ENCODE measurements at regions not wholly inside any gene's neighbourhood (a gene's known extent, or its start where the extent isn't known, plus 50 kb on each side); places are given as distances from the start of the nearest gene placed in this dataset.
"Not testable (repeated sequence)": the region's sequence is repeated elsewhere in the genome, so short reads cannot be mapped to it uniquely, and the experiment has no call there.

- TF ChIP-seq, protein P1, sequence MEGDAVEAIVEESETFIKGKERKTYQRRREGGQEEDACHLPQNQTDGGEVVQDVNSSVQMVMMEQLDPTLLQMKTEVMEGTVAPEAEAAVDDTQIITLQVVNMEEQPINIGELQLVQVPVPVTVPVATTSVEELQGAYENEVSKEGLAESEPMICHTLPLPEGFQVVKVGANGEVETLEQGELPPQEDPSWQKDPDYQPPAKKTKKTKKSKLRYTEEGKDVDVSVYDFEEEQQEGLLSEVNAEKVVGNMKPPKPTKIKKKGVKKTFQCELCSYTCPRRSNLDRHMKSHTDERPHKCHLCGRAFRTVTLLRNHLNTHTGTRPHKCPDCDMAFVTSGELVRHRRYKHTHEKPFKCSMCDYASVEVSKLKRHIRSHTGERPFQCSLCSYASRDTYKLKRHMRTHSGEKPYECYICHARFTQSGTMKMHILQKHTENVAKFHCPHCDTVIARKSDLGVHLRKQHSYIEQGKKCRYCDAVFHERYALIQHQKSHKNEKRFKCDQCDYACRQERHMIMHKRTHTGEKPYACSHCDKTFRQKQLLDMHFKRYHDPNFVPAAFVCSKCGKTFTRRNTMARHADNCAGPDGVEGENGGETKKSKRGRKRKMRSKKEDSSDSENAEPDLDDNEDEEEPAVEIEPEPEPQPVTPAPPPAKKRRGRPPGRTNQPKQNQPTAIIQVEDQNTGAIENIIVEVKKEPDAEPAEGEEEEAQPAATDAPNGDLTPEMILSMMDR (IDR thresholded peaks at IDR 0.05; ENCODE audit: borderline replicate concordance, insufficient read depth, low read depth, low read length): no peak
- H3K4me3 ChIP-seq (ENCODE audit: low read depth, low read length): no peak overlapping the region
Observed at GRCh38 chr12:105676694-105677093, 346.2 kb downstream of the C12orf75 start.

DNA sequence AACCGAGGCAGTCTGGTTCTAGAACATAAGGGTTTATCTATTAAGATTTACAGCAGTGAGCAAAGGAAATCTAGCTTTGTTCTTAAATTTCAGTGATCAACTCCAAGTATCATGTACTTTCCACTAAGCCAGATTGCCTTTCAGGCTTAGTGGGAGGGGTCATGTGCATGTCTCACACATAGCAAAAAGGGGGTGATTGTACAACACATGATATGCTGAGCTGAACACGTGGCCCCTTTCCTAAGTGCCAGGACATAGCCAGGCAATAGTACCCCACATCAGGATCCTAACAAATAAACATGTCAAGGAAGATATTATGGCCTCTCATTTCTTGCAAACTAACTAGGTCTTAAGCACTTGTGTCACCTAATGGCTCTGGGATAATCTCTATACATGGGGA lies 347.2 kb downstream of the C12orf75 start:
- H3K4me3 ChIP-seq (ENCODE audit: low read depth, low read length): no peak overlapping the region
- TF ChIP-seq, protein P1 (IDR thresholded peaks at IDR 0.05; ENCODE audit: borderline replicate concordance, insufficient read depth, low read depth, low read length): no peak

- TF ChIP-seq, protein P1 (IDR thresholded peaks at IDR 0.05; ENCODE audit: borderline replicate concordance, insufficient read depth, low read depth, low read length): no peak
- no peak overlapping the region for H3K4me3 ChIP-seq (ENCODE audit: low read depth, low read length)
Observed at GRCh38 chr12:105679982-105680381, 349.5 kb downstream of the C12orf75 start.

- TF ChIP-seq, protein P1 (IDR thresholded peaks at IDR 0.05; ENCODE audit: borderline replicate concordance, insufficient read depth, low read depth, low read length): no peak
- H3K4me3 ChIP-seq (ENCODE audit: low read depth, low read length): no peak overlapping the region
Observed at GRCh38 chr12:105681341-105681740, 350.9 kb downstream of the C12orf75 start.

DNA sequence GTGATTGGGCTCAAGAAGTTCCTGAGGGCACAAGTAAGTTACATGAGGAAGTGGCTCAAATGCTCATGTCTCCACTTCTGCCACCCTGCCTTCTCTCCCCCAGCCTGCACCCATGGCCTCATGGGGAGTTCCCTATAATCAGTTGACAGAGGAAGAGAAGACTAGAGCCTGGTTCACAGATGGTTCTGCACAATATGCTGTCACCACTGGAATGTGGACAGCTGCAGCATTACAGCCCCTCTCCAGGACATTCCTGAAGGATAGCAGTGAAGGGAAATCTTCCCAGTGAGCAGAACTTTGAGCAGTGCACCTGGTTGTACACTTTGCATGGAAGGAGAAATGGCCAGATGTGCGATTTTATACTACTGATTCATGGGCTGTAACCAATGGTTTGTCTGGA lies 352.3 kb downstream of the C12orf75 start:
- H3K4me3 ChIP-seq (ENCODE audit: low read depth, low read length): not testable (repeated sequence)

- not testable (repeated sequence) for H3K4me3 ChIP-seq (ENCODE audit: low read depth, low read length)
Observed at GRCh38 chr12:105683836-105684235, 353.3 kb downstream of the C12orf75 start.

DNA sequence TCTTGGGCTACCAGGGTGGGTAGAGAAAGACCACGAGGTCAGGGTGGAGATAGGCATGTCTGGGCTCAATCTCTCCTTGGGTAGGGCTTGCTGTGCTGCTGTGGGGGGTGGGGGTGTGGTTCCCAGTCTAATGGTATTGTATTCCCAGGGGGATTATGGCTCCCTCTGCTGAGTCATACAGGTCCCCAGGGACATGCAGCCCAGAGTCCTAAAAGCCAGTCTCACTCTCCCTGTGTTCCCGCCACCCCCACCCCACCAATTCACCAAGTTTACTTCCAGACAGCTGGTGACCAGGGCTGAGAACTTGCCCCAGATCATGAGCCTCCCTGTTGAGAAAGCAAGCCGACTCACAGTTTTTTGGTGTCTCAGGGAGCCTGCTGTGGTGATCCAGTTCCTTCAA lies 367.6 kb downstream of the C12orf75 start:
- TF ChIP-seq, protein P1 (IDR thresholded peaks at IDR 0.05; ENCODE audit: borderline replicate concordance, insufficient read depth, low read depth, low read length): no peak
- H3K4me3 ChIP-seq (ENCODE audit: low read depth, low read length): no peak overlapping the region

GRCh38 chr12:105699209-105699608 lies 368.7 kb downstream of the C12orf75 start:
- TF ChIP-seq, protein P1 (IDR thresholded peaks at IDR 0.05; ENCODE audit: borderline replicate concordance, insufficient read depth, low read depth, low read length): no peak
- H3K4me3 ChIP-seq (ENCODE audit: low read depth, low read length): no peak overlapping the region
